Prostate gland (tissue), 2 donors: ENCODE measurements at regions not wholly inside any gene's neighbourhood (a gene's known extent, or its start where the extent isn't known, plus 50 kb on each side); places are given as distances from the start of the nearest gene placed in this dataset.

Source experiments
- DNase-seq: peaks from one replicate; pipeline ENCODE4 v3.0.0-alpha.2; 2019; ENCODE audit warnings: low spot score
- H3K27ac ChIP-seq, 2 donors: fragments of 200-600 bp; sonication (generic); 2 replicates each; pipeline ENCODE4 v1.5.1; 2017 to 2019
- H3K27me3 ChIP-seq: fragments of 200-600 bp; sonication (generic); replicated peaks from 2 replicates; pipeline ENCODE4 v1.5.1; 2019; ENCODE audit not compliant: insufficient read depth
- H3K36me3 ChIP-seq, 2 donors: fragments of 200-600 bp; sonication (generic); 1 replicate in 1 of 2; 2 replicates in 1 of 2; pipeline versions ENCODE4 v1.5.1 to v1.8.1; 2017 to 2019
- H3K4me1 ChIP-seq: fragments of 200-600 bp; sonication (generic); replicated peaks from 2 replicates; pipeline ENCODE4 v1.5.1; 2019
- H3K4me3 ChIP-seq, 2 donors: fragments of 200-600 bp; sonication (generic); 2 replicates each; pipeline ENCODE4 v1.5.1; 2017 to 2019
- H3K9me3 ChIP-seq: fragments of 200-600 bp; sonication (generic); 2 replicates; pipeline ENCODE4 v1.5.1; 2017
- CTCF ChIP-seq, 4 experiments: fragments of 200-600 bp in 2 of 4; fragments of 450-650 bp in 2 of 4; sonication (generic) in 2 of 4; IDR thresholded peaks; 1 replicate in 3 of 4; 2 replicates in 1 of 4; pipeline ENCODE4 v1.5.1; 2016 to 2019; ENCODE audit warnings: antibody characterized with exemption in 4 of 4, mild to moderate bottlenecking in 2 of 4, moderate library complexity in 2 of 4
- POLR2A ChIP-seq: fragments of 450-650 bp; IDR thresholded peaks from one replicate; pipeline ENCODE4 v1.6.1; 2016; ENCODE audit warnings: antibody characterized with exemption, mild to moderate bottlenecking
- POLR2AphosphoS5 ChIP-seq: sonication (generic); formaldehyde crosslinking; IDR thresholded peaks from one replicate; pipeline ENCODE4 v1.6.1; 2017; ENCODE audit warnings: antibody characterized with exemption
- WGBS: methylation state at CpG from one replicate; pipeline ENCODE4 v1.1.5; 2018; 5-methylcytosine and 5-hydroxymethylcytosine counted together
- intact Hi-C: fragments of 100-400 bp; cut with DNase I; formaldehyde crosslinking; loops from one replicate; pipeline ENCODE4 v1.14.2; 2022

GRCh38 chr7:85823396-85824080, 636.7 kb upstream of the SEMA3D start:
- no peaks in the 10 kb centered on the region for H3K9me3 ChIP-seq
- H3K27ac ChIP-seq, result no peak overlapping the region
- TF ChIP-seq CTCF (IDR thresholded peaks at IDR 0.05) (no peak), POLR2AphosphoS5 (no peak), POLR2A (no peak)
- H3K27me3 ChIP-seq, result no peaks in the 10 kb centered on the region
- no peaks in the 10 kb centered on the region for H3K36me3 ChIP-seq
- intact Hi-C loops, result no loop called here
- no peak for DNase-seq
- H3K4me1 ChIP-seq, result no peaks in the 10 kb centered on the region
- 76% methylated on average over 8 of the region's 8 CpGs for WGBS
- H3K4me3 ChIP-seq, result no peak overlapping the region

GRCh38 chr7:85821926-85822325, 635.1 kb upstream of the SEMA3D start:
- H3K4me1 ChIP-seq, result no peaks in the 10 kb centered on the region
- 86% methylated on average over 4 of the region's 4 CpGs for WGBS
- no peak for DNase-seq
- H3K4me3 ChIP-seq, result no peak overlapping the region
- no peaks in the 10 kb centered on the region for H3K36me3 ChIP-seq
- intact Hi-C loops, result no loop called here
- no peaks in the 10 kb centered on the region for H3K9me3 ChIP-seq
- H3K27me3 ChIP-seq, result no peaks in the 10 kb centered on the region
- no peak overlapping the region for H3K27ac ChIP-seq
- TF ChIP-seq POLR2A (no peak), CTCF (IDR thresholded peaks at IDR 0.05) (no peak), POLR2AphosphoS5 (no peak)

GRCh38 chr7:85820702-85821443, 634.0 kb upstream of the SEMA3D start:
- H3K27me3 ChIP-seq, result no peaks in the 10 kb centered on the region
- no peak overlapping the region for H3K27ac ChIP-seq
- H3K36me3 ChIP-seq, result no peaks in the 10 kb centered on the region
- TF ChIP-seq POLR2A (no peak), POLR2AphosphoS5 (no peak), CTCF (IDR thresholded peaks at IDR 0.05) (no peak)
- 98% methylated on average over 5 of the region's 5 CpGs for WGBS
- no peak overlapping the region for H3K4me3 ChIP-seq
- DNase-seq, result no peak
- H3K4me1 ChIP-seq, result no peaks in the 10 kb centered on the region
- intact Hi-C loops, result no loop called here
- H3K9me3 ChIP-seq, result no peaks in the 10 kb centered on the region

GRCh38 chr7:85815526-85815925, 628.7 kb upstream of the SEMA3D start:
- Histone ChIP-seq H3K4me3 (no peak overlapping the region), H3K27ac (no peak overlapping the region), H3K4me1 (no peaks in the 10 kb centered on the region), H3K27me3 (no peaks in the 10 kb centered on the region), H3K36me3 (no peaks in the 10 kb centered on the region), H3K9me3 (no peaks in the 10 kb centered on the region)
- no peak for DNase-seq
- TF ChIP-seq CTCF (IDR thresholded peaks at IDR 0.05), result no peak
- no peak for TF ChIP-seq POLR2AphosphoS5
- TF ChIP-seq POLR2A, result no peak
- intact Hi-C loops, result no loop called here

- Histone ChIP-seq H3K4me1 (no peaks in the 10 kb centered on the region), H3K27me3 (no peaks in the 10 kb centered on the region), H3K27ac (no peak overlapping the region), H3K4me3 (no peak overlapping the region), H3K36me3 (no peaks in the 10 kb centered on the region), H3K9me3 (no peaks in the 10 kb centered on the region)
- intact Hi-C loops, result no loop called here
- DNase-seq, result no peak
- no peak for TF ChIP-seq CTCF (IDR thresholded peaks at IDR 0.05)
- no peak for TF ChIP-seq POLR2AphosphoS5
- no peak for TF ChIP-seq POLR2A
Measured at GRCh38 chr7:85806321-85806720, 619.5 kb upstream of the SEMA3D start.
